ENCODE measurements at regions not wholly inside any gene's neighbourhood (a gene's known extent, or its start where the extent isn't known, plus 50 kb on each side); places are given as distances from the start of the nearest gene placed in this dataset.

- Histone ChIP-seq H4K8ac (replicated peaks; ENCODE audit: insufficient read length, low read depth, low read length) (no peak overlapping the region), H3K27me3 (ENCODE audit: insufficient read depth, low read length) (no peaks in the 10 kb centered on the region), H3K23me2 (ENCODE audit: insufficient read length, low read depth, low read length, poor library complexity, severe bottlenecking) (no peaks in the 10 kb centered on the region), H3K4me1 (ENCODE audit: insufficient read depth, low read length) (no peaks in the 10 kb centered on the region), H3K79me2 (ENCODE audit: insufficient read depth, low read length) (no peaks in the 10 kb centered on the region), H4K91ac (ENCODE audit: insufficient read length, low read depth, low read length) (no peak overlapping the region), H2AFZ (ENCODE audit: low read length) (no peak overlapping the region), H4K20me1 (ENCODE audit: control insufficient read depth, insufficient read depth, insufficient read length) (no peaks in the 10 kb centered on the region), H3K14ac (ENCODE audit: insufficient read depth, low read length) (no peak overlapping the region), H3K9me3 (ENCODE audit: control insufficient read depth, low read depth, low read length) (no peaks in the 10 kb centered on the region), H3K4ac (ENCODE audit: low read depth, low read length) (no peak overlapping the region), H2BK20ac (ENCODE audit: low read depth, low read length, poor library complexity, severe bottlenecking) (no peak overlapping the region), H3K18ac (ENCODE audit: insufficient read length, low read depth, low read length) (no peak overlapping the region), H3K27ac (ENCODE audit: insufficient read length, low read depth, low read length) (no peak overlapping the region), H2BK12ac (ENCODE audit: insufficient read length, low read depth, low read length) (no peak overlapping the region), H3K4me2 (ENCODE audit: insufficient read depth, insufficient read length, low read length) (no peak overlapping the region), H3K79me1 (ENCODE audit: insufficient read depth, low read depth, low read length, poor library complexity, severe bottlenecking) (no peaks in the 10 kb centered on the region), H3K9ac (ENCODE audit: extremely low read depth, insufficient read length, low read length) (no peak overlapping the region), H3K56ac (ENCODE audit: insufficient read length, low read depth, low read length) (no peak overlapping the region), H2AK5ac (ENCODE audit: insufficient read length, low read length) (no peak overlapping the region), H2BK15ac (ENCODE audit: low read depth, low read length) (no peak overlapping the region), H2BK120ac (ENCODE audit: low read depth, low read length, poor library complexity, severe bottlenecking) (no peak overlapping the region), H3T11ph (ENCODE audit: low read length) (no peak overlapping the region), H4K5ac (ENCODE audit: insufficient read length, low read depth, low read length) (no peak overlapping the region), H3K23ac (ENCODE audit: insufficient read length, low read depth, low read length) (no peak overlapping the region), H2BK5ac (ENCODE audit: insufficient read length, low read length) (no peak overlapping the region)
- peaks cover 0 to 3% (median 0%) of the 10 kb centered on the region in 3 experiments; a peak in 2 of 7 replicates for H3K36me3 Mint-ChIP-seq (ENCODE audit: insufficient read depth in 1 of 3, low read depth in 3 of 3)
- TF ChIP-seq CTCF (conservative IDR thresholded peaks at IDR 0.05) = no peak
- H3K4me3 Mint-ChIP-seq = no peak overlapping the region
- H3K27ac Mint-ChIP-seq = no peak overlapping the region
- no peaks in the 10 kb centered on the region; the same call in 1 of the 2 replicates for H3K27me3 Mint-ChIP-seq (ENCODE audit: low read depth)
- no peaks in the 10 kb centered on the region for H3K4me1 Mint-ChIP-seq
- H3K9me3 Mint-ChIP-seq = peaks cover 51 to 55% of the 10 kb centered on the region in 2 experiments
- DNase-seq = no peak
- WGBS (ENCODE audit: extremely low coverage, insufficient read length, low lambda C conversion rate) = no CpG with 5 or more reads among the region's 3 CpGs
Observed at GRCh38 chrX:142831961-142832530, 193.7 kb upstream of the SPANXN4 start.

Data from H9 (cell line).